ENCODE measurements at regions not wholly inside any gene's neighbourhood (a gene's known extent, or its start where the extent isn't known, plus 50 kb on each side); places are given as distances from the start of the nearest gene placed in this dataset.

DNA sequence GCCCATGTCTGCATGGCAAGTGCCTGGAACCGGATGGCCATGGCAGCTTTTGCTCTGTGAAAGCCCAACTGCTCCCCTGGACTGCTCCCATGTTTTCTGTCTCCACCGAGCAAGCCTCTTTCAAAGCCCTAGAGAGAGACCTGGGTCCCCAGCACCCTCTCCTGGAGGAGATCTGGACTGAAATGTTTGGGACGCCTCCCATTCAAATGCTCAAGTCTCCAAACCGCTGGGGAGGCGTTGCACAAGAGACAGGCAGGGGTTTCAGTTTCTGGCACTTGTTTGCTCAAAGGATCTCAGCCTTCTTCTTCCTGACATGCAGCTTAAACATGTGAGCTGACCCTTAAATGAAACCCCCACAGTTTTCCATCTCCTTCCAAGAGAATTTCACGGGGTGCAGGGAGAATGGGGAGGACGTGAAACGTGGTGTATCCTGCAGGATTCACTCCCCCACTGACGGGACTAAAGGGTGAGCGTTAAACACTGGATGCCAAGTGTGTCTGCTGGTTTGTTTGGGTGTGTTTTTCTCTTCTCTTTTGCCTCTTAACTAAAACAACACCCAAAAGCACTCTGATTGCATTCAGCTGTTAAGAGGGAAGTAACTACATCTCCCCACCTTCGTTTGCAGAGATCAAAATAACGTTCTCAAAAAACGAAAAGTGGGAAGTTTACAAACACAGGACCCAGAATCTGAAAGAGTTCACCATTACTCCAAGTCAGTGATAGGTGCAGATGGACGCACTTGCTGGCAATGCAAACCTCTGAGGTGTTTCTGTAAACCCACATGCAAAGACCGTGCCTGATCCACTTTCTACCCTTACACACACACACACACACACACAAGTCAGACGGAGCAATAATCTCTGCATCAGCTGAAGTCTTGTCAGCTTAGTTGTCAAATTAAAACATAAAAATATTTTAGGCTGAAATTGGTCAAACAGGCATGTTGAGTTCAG is 256.9 kb downstream of the C16orf95 start:
- Histone ChIP-seq H3K9me3 (ENCODE audit: control insufficient read depth, insufficient read depth, low read depth, low read length) (no peaks in the 10 kb centered on the region), H3K4me3 (ENCODE audit: low read depth, low read length) (no peak overlapping the region), H3K27ac (ENCODE audit: extremely low read depth, low read depth, low read length) (no peak overlapping the region), H3K4me1 (ENCODE audit: control insufficient read depth, insufficient read depth, low read length) (no peaks in the 10 kb centered on the region), H3K36me3 (ENCODE audit: control insufficient read depth in 2 of 2, insufficient read depth in 1 of 2, low read length in 2 of 2) (no peaks in the 10 kb centered on the region)
- ChIA-PET CTCF (interaction anchor here (0.6 to 6.2 kb wide), 12 partner anchors 8 to 495 kb away, joined by 3 to 127 read pairs (median 3); partner anchors contain the start of gene FOXC2), POLR2A (no interaction called here)
- TF ChIP-seq GLIS2 (tag by site-specific recombination; IDR thresholded peaks at IDR 0.05) (no peak), ZNF211 (tag by site-specific recombination; IDR thresholded peaks at IDR 0.05; ENCODE audit: low read depth) (no peak), ZFHX2 (tag by site-specific recombination; conservative IDR thresholded peaks at IDR 0.05) (no peak), ZFP41 (tag by site-specific recombination; IDR thresholded peaks at IDR 0.05; ENCODE audit: borderline replicate concordance) (no peak), SP2 (tag by site-specific recombination; IDR thresholded peaks at IDR 0.05) (no peak)
- TF ChIP-seq, protein P1, sequence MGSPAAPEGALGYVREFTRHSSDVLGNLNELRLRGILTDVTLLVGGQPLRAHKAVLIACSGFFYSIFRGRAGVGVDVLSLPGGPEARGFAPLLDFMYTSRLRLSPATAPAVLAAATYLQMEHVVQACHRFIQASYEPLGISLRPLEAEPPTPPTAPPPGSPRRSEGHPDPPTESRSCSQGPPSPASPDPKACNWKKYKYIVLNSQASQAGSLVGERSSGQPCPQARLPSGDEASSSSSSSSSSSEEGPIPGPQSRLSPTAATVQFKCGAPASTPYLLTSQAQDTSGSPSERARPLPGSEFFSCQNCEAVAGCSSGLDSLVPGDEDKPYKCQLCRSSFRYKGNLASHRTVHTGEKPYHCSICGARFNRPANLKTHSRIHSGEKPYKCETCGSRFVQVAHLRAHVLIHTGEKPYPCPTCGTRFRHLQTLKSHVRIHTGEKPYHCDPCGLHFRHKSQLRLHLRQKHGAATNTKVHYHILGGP (tag by site-specific recombination; IDR thresholded peaks at IDR 0.05): no peak
- TF ChIP-seq, protein P2, sequence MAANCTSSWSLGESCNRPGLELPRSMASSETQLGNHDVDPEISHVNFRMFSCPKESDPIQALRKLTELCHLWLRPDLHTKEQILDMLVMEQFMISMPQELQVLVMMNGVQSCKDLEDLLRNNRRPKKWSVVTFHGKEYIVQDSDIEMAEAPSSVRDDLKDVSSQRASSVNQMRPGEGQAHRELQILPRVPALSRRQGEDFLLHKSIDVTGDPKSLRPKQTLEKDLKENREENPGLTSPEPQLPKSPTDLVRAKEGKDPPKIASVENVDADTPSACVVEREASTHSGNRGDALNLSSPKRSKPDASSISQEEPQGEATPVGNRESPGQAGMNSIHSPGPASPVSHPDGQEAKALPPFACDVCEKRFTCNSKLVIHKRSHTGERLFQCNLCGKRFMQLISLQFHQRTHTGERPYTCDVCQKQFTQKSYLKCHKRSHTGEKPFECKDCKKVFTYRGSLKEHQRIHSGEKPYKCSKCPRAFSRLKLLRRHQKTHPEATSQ (tag by site-specific recombination; IDR thresholded peaks at IDR 0.05): no peak

DNA sequence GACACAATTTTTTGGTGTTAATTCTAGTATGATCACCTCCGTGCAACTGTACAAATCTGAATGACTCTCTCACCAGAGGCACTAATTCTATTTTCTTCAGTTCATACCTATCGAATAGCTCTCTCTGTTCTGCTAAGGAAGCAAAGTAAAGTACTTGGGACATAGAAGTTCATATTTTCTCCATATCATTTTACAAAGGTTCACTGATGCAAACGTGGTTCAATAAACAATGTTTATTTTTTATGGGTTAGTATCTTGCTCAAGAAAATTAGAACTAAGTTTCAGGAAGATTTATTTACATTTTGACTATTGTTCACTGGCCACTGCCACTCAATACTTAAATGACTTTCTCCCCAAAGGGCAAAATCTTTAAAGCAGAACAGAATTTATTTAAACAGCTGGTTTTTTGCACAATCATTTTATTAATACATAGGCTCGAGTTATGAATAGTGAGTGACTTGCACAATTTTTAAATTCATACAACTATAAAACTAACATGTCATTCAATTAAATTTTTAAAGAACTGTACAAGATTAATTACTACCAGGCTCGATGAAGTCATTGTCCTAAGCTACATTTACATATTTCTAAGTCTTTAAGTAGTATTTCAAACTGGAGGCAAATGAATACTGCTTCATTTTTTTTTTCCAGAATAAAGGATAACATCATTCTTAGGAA is 255.8 kb downstream of the C16orf95 start:
- H3K27ac ChIP-seq (ENCODE audit: extremely low read depth, low read depth, low read length): no peak overlapping the region
- H3K9me3 ChIP-seq (ENCODE audit: control insufficient read depth, insufficient read depth, low read depth, low read length): no peaks in the 10 kb centered on the region
- no peaks in the 10 kb centered on the region for H3K4me1 ChIP-seq (ENCODE audit: control insufficient read depth, insufficient read depth, low read length)
- ChIA-PET CTCF (interaction anchor here (0.6 to 6.2 kb wide), 16 partner anchors 10 to 503 kb away, joined by 3 to 127 read pairs (median 4); partner anchors contain the start of gene FOXC2), POLR2A (interaction anchor here (0.6 kb wide), 1 partner anchor 495 kb away, joined by 3 read pairs; the partner anchor contains the start of gene FOXC2)
- H3K36me3 ChIP-seq (ENCODE audit: control insufficient read depth in 2 of 2, insufficient read depth in 1 of 2, low read length in 2 of 2): no peaks in the 10 kb centered on the region
- TF ChIP-seq, protein P3, sequence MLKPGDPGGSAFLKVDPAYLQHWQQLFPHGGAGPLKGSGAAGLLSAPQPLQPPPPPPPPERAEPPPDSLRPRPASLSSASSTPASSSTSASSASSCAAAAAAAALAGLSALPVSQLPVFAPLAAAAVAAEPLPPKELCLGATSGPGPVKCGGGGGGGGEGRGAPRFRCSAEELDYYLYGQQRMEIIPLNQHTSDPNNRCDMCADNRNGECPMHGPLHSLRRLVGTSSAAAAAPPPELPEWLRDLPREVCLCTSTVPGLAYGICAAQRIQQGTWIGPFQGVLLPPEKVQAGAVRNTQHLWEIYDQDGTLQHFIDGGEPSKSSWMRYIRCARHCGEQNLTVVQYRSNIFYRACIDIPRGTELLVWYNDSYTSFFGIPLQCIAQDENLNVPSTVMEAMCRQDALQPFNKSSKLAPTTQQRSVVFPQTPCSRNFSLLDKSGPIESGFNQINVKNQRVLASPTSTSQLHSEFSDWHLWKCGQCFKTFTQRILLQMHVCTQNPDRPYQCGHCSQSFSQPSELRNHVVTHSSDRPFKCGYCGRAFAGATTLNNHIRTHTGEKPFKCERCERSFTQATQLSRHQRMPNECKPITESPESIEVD (tag by site-specific recombination; IDR thresholded peaks at IDR 0.05): 0 out of 2 replicates have a peak, but pooled peaks have one; percentile 20
- TF ChIP-seq ZNF404 (tag by site-specific recombination; IDR thresholded peaks at IDR 0.05) (no peak), ZSCAN30 (tag by site-specific recombination; IDR thresholded peaks at IDR 0.05) (no peak), ZSCAN16 (tag by site-specific recombination; IDR thresholded peaks at IDR 0.05) (no peak)
- TF ChIP-seq, protein P4, sequence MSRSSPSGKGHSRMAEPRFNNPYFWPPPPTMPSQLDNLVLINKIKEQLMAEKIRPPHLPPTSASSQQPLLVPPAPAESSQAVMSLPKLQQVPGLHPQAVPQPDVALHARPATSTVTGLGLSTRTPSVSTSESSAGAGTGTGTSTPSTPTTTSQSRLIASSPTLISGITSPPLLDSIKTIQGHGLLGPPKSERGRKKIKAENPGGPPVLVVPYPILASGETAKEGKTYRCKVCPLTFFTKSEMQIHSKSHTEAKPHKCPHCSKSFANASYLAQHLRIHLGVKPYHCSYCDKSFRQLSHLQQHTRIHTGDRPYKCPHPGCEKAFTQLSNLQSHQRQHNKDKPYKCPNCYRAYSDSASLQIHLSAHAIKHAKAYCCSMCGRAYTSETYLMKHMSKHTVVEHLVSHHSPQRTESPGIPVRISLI (tag by site-specific recombination; IDR thresholded peaks at IDR 0.05): no peak
- H3K4me3 ChIP-seq (ENCODE audit: low read depth, low read length): no peak overlapping the region
